ENCODE measurements at regions not wholly inside any gene's neighbourhood (a gene's known extent, or its start where the extent isn't known, plus 50 kb on each side); places are given as distances from the start of the nearest gene placed in this dataset.

DNA sequence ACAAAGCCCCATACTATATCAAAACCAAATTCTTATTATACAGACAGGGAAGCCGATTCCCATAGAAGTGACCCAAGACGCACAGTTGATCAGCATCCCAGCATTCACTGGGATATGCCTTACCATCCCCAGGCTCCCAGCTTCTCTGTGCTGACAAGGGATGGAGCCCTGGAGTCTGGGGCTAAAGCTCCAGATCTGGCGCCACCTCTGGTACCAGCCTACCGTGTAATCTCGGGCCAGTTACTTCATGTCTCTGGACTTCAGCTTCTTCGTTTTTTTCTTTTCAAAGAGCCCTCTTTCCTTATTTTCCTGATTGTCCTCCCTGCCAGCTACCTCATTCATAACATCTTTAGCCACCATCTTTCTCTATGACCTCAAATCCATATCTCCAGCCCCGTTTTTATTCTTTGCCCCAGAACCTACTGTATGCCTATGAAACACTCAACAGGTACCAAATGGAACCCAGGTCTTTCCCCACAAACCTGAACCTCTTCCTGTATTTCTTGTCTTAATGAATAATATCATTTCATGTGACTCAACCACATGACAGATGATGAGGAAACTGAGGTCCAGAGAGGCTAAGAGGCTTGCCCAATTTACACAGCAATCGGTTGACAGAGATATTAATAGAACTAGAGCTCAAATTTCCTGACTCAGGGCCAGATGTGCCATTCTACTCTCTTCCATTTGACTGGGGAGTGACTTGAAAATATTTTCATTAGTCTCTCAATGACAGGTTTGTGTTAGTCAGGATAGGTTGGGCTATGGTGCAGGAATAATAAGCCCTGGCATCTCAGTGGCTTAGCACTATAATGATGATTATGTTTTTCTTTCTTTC, 85.4 kb upstream of the TLE3 start:
- DNase-seq: no peak
- H3K4me3 Mint-ChIP-seq (ENCODE audit: unreplicated experiment): no peak overlapping the region

DNA sequence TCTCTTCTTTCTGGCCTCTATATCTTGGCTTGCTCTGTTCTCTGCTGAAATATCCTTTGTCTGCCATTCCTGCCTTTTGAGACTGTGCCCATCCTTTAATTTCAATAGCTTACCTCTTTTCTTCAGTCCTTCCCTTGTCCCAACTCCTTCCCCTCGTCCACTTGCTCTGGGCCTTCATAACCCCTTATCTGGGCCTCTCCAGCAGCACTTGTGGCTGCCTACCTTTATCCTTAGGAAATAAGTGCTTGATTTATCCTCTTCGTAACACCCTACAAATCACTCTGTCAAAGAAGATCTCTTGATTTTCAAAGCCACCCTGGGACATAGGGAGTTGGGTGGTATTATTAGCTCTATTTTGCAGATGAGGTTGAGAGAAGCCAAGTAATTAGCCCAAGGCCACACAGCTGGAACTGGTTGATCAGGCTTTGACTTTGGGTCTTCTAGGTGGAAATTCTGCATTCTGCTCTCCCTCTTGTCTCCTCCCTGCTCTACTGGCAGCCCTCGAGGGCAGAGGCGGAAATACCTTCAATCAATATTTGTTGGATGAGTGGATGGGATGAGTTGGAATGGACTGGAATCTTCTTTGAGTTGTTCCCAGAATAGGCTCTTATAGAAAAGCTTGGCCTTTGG, 84.0 kb upstream of the TLE3 start:
- peaks cover 21% of the 10 kb centered on the region for H3K4me1 Mint-ChIP-seq (ENCODE audit: low read depth, unreplicated experiment)
- peaks cover 8% of the 10 kb centered on the region for H3K27me3 Mint-ChIP-seq (ENCODE audit: unreplicated experiment)
- no peak overlapping the region for H3K27ac Mint-ChIP-seq (ENCODE audit: unreplicated experiment)
- H3K36me3 Mint-ChIP-seq (ENCODE audit: unreplicated experiment): no peaks in the 10 kb centered on the region
- TF ChIP-seq, protein P1, sequence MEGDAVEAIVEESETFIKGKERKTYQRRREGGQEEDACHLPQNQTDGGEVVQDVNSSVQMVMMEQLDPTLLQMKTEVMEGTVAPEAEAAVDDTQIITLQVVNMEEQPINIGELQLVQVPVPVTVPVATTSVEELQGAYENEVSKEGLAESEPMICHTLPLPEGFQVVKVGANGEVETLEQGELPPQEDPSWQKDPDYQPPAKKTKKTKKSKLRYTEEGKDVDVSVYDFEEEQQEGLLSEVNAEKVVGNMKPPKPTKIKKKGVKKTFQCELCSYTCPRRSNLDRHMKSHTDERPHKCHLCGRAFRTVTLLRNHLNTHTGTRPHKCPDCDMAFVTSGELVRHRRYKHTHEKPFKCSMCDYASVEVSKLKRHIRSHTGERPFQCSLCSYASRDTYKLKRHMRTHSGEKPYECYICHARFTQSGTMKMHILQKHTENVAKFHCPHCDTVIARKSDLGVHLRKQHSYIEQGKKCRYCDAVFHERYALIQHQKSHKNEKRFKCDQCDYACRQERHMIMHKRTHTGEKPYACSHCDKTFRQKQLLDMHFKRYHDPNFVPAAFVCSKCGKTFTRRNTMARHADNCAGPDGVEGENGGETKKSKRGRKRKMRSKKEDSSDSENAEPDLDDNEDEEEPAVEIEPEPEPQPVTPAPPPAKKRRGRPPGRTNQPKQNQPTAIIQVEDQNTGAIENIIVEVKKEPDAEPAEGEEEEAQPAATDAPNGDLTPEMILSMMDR (IDR thresholded peaks at IDR 0.05; ENCODE audit: partially characterized antibody, unreplicated experiment): no peak
- no peak for DNase-seq
- H3K4me3 Mint-ChIP-seq (ENCODE audit: unreplicated experiment): no peak overlapping the region
- peaks cover 8% of the 10 kb centered on the region for H3K9me3 Mint-ChIP-seq (ENCODE audit: unreplicated experiment)

More for the DNA sequence above, 85.4 kb upstream of the TLE3 start:
- Mint-ChIP-seq H3K36me3 (ENCODE audit: unreplicated experiment) (no peaks in the 10 kb centered on the region), H3K27ac (ENCODE audit: unreplicated experiment) (no peak overlapping the region), H3K27me3 (ENCODE audit: unreplicated experiment) (peaks cover 8% of the 10 kb centered on the region), H3K9me3 (ENCODE audit: unreplicated experiment) (peaks cover 8% of the 10 kb centered on the region), H3K4me1 (ENCODE audit: low read depth, unreplicated experiment) (peaks cover 30% of the 10 kb centered on the region)
- TF ChIP-seq, protein P1 (IDR thresholded peaks at IDR 0.05; ENCODE audit: partially characterized antibody, unreplicated experiment): no peak

DNA sequence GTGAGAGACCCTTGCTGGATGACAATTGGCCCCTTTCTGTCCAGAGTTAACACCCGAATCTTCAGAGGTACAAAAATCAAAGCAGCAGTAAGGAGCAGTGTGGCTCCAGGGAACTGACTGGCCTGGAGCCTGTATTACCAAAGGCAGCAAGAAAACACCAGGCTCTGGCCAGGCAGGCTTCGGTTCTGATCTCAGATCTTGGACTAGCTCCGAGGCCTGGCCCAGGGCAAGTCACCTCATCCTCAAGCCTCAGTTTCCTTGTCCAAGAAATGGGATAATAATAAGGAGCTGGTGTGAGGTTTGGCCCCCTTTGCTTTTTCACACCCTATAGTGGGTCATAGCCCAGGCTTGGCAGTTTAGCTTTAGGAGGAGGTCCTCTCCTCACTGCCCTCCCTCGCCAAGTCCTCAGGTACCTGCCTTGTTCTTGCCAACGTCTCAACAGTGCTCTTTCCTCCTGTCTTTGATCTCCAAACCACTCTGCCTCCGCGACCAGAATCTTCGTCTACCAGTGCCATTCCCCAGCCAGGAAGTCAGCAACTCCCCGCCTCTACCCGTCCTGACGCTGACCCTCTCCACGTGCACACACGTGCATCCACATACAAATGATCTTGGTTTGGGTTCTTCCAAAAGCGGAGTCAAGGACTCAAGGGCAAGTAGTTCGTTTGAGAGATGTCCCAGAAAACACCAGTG, 82.6 kb upstream of the TLE3 start:
- Mint-ChIP-seq H3K4me3 (ENCODE audit: unreplicated experiment) (no peak overlapping the region), H3K4me1 (ENCODE audit: low read depth, unreplicated experiment) (peaks cover 10% of the 10 kb centered on the region), H3K36me3 (ENCODE audit: unreplicated experiment) (no peaks in the 10 kb centered on the region), H3K27me3 (ENCODE audit: unreplicated experiment) (peaks cover 1% of the 10 kb centered on the region), H3K9me3 (ENCODE audit: unreplicated experiment) (peaks cover 5% of the 10 kb centered on the region), H3K27ac (ENCODE audit: unreplicated experiment) (no peak overlapping the region)
- TF ChIP-seq, protein P1 (IDR thresholded peaks at IDR 0.05; ENCODE audit: partially characterized antibody, unreplicated experiment): no peak
- no peak for DNase-seq

DNA sequence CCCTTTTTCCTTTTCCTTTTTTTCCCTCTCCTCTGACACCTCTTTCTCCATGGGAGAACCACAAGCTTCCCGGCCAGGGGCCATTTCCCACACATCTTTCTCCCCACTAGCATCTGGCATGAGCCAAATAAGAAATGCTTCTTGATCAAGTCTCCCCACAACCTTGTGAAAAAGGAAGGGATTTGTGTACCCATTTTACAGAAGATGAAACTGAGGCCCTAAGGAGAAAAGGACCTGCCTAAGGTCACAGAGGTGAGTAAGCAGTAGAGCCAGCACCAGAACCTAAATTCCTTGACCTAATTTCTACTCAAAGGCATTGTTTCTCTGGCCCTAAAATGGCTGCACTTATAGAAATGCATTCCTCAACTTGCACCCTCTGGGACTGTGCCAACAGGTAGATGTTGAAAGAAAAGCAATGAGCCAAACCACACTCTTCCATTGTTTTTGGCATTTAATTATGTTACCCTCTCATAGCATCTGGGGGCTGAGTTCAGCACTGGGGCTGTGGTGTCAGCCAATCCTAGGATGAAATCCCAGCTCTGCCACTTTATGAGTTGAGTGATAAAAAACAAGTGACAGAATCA, 81.7 kb upstream of the TLE3 start:
- H3K27me3 Mint-ChIP-seq (ENCODE audit: unreplicated experiment): peaks cover 1% of the 10 kb centered on the region
- peaks cover 4% of the 10 kb centered on the region for H3K4me1 Mint-ChIP-seq (ENCODE audit: low read depth, unreplicated experiment)
- H3K36me3 Mint-ChIP-seq (ENCODE audit: unreplicated experiment): no peaks in the 10 kb centered on the region

More for the DNA sequence above, 81.7 kb upstream of the TLE3 start:
- Mint-ChIP-seq H3K9me3 (ENCODE audit: unreplicated experiment) (peaks cover 5% of the 10 kb centered on the region), H3K4me3 (ENCODE audit: unreplicated experiment) (no peak overlapping the region), H3K27ac (ENCODE audit: unreplicated experiment) (no peak overlapping the region)
- no peak for DNase-seq
- TF ChIP-seq, protein P1 (IDR thresholded peaks at IDR 0.05; ENCODE audit: partially characterized antibody, unreplicated experiment): no peak
